Fibroblast of skin of left quadriceps (primary cell): ENCODE measurements at regions not wholly inside any gene's neighbourhood (a gene's known extent, or its start where the extent isn't known, plus 50 kb on each side); places are given as distances from the start of the nearest gene placed in this dataset.
"Not testable (repeated sequence)": the region's sequence is repeated elsewhere in the genome, so short reads cannot be mapped to it uniquely, and the experiment has no call there.

Source experiments
- DNase-seq, 2 experiments: peaks; one replicate each; pipeline ENCODE4 v3.0.0-alpha.2; 2013; ENCODE audit warnings: low read depth in 2 of 2

DNA sequence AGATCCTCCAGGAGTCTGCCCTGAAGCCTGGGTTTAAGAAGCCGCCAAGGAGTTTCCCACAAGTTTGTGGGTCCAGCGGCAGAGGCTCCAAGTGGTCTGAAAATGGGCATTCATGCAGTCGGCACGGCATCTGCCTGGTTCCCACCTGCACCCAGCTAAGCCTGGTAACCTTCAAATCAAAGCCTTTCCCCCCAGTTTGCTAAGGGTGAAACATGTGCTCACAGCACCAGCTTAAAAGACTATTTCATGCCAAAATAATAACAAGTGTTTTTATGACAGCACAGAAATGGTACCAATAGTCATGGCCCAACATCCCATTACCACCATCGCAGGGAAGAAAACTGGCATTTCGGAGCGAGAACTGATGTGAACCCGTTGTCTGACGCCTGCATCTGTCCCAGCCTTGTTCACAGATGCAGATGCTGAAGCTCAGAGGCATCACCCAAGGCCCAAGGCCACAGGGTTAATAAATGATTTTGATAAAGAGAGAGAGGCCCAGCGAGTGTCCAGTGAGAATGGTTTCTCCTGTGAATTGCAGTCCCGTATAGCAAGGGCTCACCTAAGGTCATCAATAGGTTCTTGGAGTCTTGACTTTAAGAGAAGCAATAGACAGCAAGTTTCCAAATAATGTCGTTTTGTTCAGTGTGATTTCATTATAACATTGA is 188.0 kb upstream of the TPM1 start:
- no peak for DNase-seq

DNA sequence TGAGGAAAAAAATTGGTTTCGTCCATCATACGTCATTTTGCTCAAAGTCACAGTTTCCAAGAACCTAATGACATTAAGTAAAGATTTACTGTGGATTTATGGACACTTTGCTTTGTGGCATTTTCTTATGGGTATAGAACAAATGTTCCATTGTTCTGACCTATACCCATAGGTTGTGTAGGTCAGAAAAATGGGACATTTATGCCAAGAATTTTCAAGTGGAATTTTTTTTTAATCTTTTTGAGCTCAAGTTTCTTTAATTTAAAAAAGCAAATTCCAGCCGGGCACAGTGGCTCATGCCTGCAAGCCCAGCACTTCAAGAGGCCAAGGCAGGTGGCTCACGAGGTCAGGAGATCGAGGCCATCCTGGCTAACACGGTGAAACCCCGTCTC is 187.5 kb upstream of the TPM1 start:
- no peak for DNase-seq

DNA sequence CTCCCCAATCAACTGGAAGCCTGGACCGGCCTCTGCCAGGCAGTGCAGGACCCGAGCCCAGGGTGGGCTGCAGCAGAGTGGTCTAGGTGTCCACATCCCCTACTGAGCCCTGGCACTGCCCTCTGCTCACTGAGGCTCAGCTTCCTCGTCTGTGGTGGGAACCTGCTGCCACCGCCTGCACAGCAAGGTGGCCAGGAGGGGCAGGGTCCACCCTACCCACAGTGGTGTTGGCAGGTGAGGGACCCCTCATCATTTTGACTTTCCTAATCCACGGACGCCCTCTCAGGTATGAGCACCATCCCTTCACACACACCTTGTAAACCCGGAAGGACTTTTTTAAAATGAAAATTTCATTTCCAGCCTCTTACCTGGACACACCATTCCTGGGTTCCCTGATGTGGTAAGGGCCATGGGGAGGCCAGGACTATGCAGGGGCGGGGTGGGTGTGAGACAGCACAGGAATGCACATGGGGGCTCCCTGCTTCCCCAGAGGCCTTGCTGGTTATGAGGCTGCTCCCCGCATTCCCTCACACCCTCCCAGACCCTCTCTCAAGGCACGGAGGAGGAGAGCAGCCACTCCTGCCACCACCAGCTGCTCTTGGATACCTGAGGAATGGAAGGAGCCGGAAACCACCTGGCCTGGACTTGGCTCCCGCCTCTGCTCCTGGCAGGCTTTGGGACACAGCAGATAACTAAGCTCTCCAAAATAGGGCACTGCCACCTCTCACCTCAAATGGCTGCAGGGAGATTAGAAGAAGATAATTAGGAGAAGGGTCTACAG is 185.9 kb upstream of the TPM1 start:
- DNase-seq = no peak

DNA sequence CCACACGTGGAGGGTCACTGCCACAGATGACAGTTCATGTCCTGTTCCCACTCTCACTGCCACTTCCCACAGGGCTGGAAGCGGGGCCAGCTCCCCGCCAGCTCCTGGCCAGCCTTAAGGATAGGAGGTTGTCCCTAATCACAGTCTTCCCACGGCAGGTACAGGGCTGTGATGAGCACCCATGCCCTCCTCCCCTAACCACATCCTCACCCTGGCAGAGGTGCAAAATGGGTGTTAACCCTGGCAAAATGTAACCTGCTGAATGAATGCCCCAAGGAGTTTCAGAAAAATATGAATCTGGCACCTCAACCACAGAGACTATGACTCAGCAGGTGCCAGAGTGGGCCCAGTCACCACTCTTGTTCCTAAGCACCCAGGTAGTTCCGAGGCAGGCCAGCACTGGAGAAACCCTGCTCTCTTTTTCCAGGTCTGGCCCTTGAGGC is 185.1 kb upstream of the TPM1 start:
- no peak for DNase-seq

DNA sequence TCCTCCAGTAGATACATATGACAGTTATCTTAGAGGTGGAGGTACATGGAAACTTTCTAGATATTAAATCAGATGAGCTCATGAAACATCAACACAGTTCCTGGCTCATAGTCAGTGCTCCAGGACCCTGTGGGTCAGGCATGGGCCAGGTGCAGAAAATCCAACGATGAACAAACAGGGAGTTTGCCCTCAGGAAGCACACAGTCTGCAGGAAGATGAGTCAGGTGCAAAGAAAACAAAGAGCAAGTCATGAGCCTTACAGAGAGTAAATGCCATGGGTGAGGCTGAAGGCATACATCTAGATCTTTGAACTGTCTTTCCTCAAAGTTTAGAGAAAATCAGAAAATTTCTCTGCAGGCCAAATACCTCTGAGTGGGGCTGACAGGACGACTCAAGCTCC is 184.2 kb upstream of the TPM1 start:
- no peak for DNase-seq

DNA sequence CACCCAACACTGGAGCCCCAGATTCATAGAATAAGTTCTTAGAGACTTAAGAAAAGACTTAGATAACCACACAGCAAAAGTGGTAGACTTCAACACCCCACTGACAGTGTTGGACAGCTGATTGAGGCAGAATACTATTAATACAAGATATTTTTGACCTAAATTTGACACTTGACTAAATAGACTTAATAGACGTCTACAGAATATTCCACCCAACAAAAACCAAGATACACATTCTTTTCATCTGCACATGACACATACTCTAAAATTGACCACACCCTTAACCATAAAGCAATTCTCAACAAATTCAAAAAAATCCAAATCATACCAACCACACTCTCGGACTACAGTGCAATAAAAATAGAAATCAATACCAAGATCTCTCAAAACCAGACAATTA is 179.8 kb upstream of the TPM1 start:
- DNase-seq = no peak

DNA sequence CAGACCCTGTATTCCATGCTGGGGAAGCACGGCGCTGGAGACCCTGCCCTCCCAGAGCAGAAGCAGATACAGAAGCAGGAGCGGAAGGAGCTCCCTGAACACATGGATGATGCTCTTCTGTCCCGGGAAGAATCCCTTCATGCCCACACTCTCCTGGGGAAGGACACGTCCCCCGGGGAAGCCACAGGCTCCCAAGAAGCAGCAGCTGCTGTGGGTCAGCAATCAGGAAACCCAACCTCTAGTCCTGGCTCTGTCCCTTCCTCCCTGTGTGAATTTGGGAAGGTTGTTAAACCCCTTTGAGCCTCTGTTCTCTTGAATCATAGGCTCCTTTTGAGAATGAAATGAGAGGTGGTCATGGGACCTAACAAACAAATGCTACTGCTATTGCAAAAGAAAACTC is 176.2 kb upstream of the TPM1 start:
- DNase-seq = no peak

DNA sequence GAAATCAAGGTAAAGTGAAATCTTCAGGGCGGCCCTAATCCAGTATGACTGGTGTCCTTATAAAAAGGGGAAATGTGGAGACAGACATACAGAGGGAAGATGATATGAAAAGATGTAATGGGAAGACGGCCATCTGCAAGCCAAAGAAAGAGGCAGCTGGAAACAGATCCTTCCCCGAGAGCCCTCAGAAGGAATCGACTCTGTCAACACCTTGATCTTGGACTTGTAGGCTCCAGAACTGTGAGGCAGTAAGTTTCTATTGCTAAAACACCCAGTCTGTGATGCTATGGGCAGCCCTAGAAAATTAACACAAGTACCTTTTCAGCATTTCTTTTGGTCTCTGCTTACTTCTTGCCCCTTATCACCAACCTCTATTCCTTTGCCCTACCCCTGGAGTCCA is 174.7 kb upstream of the TPM1 start:
- no peak for DNase-seq

DNA sequence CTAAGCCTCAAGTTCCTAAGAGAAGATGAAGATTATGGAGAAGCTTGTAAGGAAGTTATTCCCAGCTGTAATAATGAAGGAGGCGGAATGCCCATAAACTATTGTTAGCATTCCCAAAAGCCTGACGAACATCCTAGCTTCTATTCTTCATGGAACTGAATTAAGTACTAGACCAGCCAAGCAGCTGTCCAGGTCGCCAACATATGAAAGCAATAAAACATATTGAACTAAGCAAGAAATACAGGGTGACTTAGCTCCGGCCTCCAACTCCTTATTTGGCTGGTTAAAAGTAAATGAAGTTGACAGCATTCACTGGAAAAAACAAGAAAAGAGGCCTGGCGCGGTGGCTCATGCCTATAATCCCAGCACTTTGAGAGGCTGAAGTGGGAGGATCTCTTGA is 174.0 kb upstream of the TPM1 start:
- DNase-seq = peak; percentile 74 to 76

DNA sequence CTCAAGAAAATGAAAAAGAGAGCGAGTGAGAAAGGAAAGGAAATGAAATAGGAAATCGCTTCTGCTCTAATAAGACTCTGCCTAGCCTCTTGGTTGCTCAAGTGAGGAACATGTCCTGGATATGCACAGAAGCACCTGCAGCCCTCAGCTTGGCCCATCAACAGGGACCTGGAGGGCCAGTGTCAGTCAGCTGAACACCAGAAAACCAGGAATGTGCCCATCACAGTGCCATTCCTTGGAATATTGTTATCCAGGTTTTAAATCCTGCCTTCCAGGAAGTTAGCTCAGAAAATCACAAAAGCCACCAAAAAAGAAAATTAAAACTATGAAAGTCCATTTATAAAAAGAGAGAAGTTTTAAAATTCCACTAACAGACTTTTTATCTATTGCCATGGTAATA is 173.4 kb upstream of the TPM1 start:
- DNase-seq = no peak

DNA sequence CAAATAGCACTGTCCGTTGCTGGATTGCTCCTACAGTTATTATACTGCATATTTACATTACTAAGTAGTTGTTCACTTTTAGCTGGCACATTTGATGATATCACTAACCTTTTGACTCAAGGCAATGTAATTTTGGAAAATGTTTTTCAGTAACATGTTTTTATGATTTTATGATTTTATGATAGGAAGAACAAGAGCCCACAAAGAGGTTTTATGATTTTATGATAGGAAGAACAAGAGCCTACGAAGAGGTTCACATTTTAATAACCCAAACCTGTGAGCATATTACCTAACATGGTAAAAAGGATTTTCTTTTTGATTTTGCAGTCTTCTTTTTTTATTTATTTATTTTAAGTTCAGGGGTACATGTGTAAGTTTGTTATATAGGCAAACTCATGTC is 172.3 kb upstream of the TPM1 start:
- DNase-seq = no peak

DNA sequence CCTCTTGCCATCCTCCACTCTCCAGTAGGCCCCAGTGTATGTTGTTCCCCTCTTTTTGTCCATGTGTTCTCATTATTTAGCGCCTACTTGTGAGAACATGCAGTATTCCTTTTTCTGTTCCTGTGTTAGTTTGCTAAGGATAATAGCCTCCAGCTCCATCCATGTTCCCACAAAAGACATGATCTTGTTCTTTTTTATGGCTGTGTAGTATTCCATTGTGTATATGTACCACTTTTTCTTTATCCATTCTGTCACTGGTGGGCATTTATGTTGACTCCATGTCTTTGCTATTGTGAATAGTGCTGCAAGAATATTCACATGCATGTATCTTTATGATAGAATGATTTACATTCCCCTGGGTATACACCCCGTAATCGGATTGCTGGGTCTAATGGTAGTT is 171.8 kb upstream of the TPM1 start:
- not testable (repeated sequence) for DNase-seq

DNA sequence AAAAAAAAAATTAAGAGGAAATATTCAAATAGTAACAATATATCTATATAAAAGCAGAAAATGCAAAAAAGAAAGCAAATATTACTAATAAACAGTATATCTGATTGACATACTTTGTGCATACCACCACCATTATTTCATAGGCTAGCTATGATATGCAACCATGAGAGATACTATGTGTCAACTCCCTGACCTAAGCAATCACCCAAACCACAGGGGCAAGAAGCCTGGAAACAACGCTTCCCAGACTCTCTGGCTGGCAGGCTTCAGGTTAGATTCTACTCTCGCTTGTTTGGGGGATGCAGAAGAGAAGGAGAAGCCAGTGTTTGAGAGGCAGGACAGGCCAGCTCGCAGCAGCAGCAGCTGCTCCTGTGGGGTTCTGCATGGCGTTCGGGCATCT is 169.3 kb upstream of the TPM1 start:
- no peak for DNase-seq

DNA sequence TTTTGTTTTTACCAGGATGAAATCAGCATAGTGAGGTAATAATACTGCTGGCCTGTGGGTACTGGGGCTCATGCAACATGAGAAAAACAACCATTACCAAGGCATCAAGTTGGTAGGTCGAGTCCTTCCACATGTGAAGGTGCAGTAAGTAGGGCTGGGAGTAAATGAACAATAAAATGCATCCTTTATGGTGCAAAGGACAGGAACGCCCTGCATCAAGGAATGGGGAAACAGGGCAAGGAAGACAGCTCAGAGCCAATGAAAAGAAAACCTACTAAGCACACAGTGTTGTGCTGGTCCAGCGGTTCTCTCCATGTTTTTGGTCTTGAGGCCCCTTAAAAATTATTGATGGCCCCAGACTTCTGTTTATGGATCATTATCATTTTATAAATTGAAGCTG is 168.5 kb upstream of the TPM1 start:
- no peak for DNase-seq

DNA sequence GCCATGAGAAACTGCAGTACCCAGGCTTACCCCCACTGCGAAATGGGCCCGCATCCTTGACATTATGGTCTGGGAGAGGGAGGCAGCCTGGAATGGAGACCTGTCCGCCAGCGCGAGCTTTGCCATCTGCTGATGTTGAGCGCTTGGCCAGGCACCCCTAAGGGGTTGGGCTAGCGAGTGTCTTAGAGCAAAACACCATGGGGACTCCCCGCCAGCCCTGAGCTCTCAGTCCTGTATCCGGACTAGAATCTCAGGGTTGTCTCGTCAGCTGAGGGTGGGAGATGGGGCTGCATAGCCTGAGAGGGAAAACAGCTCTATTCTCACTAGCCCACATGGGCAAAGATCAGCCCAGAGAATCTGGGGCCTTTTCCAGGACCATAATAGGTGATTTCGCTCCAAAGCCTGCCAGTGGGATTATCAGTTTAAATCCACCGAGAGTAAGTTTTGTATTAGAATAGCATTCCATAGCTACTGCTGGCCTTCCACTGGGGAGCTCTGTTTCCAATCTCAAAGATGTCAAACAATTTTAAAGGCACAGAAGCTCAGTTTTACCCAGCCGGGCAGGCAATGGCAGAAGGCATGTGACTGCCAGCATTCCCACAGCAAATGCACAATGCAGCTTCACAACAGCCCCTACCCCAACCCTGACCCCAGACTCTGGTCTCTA is 167.5 kb upstream of the TPM1 start:
- DNase-seq = no peak

DNA sequence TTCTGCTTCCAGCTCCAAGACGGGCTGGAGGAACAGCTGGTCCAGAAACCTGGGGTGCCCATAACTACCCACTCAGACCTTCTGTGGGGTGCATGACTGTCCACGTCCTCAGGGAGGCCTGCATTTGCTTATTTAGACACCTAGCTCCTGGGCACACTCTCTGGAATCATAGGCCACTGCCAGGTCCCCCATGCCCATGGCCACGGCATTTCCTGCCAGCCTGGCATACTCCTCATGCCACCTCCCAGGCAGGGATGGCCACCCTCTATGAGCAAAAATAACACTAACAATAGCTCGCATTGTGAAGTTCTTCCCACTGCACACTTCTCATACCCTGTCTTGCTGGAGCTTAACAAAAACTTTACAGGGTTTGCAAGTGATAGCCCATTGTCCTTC is 166.9 kb upstream of the TPM1 start:
- no peak for DNase-seq

DNA sequence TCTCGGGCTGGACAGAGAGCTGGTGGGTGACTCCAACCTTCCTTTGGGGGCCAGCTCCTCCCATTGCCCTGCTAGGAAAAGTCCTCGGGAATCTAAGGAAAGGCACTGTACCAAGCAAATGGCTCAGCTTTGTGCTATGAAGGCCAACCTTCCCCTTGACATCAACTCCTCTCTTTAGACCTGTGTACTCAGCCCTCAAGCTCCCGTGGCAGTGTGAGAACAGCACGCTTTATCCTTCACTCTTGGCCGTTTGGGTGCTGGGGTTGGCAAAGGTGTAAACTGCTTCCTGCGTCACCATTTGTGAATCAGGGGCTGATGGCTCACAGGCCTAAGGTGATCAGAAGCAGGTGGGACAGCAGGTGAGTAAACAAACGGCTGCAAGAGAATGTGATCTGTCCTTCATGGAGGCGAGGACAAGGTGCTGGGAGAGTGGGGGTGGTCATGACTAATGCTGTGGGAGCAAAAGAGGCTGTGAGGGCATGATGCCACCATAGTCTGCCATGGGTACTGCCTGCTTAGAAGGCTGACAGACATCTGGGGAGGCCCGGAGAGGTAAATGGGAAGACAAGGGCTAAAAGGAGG is 165.2 kb upstream of the TPM1 start:
- no peak for DNase-seq

DNA sequence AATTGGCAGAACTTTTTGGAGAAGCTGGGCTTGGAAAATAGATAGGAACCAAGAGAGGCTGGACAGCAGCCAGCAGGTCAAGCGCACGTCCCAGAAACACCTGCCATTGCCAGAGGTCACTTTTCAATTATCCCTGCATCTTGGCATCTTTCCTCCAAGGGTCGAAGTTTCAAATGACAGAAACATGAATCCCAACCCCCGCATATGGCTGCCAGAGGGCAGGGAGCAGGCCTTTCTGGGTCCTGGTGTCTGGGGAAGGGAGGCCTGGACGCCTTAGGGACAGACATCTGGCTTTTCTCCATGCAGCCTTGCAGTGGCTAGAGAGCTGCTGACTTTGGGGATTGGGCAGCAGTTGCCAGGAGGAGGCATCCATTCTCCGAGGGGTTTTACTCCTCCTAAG is 164.5 kb upstream of the TPM1 start:
- DNase-seq = no peak

DNA sequence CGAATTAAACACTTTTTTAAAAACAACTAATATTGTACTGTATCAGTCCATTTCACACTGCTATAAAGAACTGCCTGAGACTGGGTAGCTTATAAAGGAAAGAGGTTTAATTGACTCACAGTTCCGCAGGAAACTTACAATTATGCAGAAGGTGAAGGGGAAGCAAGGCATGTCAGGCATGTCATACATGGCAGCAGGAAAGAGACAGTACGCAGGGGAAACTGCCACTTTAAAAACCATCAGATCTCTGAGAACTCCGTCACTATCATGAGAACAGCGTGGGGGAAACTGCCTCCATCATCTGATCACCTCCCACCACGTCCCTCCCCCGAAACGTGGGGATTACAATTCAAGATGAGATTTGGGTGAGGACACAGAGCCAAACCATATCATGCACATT is 162.8 kb upstream of the TPM1 start:
- DNase-seq = no peak

DNA sequence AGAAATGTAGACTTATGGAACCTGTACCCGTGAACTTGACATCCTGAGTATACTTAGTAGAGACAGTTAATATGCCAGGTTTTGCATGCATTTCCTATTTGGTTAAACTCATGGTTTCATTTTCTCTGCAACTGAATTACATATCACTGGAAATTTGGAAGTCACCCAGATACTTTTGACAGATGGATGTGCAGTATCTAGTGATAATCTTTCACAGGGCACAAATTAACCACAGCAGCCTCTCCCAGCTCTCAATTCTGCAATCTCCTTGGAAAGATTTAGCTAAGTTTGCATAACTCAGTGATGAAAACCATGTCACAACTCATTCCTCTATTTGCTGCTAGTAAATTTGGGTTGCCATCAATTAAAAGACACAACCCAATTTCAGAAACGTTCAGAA is 162.3 kb upstream of the TPM1 start:
- DNase-seq = peak; percentile 83 to 84

DNA sequence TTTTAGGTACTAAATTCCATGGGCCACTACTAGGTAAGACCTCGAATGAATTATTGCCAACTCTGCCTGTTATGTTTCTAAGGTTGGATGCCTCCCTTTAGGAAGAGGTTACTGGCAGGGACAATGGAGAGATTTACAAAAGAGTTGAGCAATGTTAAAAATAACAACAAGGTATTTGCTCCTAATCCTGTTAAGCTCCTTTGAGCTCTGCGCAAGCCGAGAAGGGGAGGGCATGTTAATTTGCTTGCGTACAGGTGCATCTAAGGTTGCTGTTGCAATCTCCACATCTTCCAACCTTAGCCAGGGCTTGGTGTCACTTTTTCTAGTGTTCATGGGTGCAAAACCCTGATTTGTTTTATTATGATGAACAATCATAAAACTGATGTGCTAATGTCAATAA is 161.5 kb upstream of the TPM1 start:
- no peak for DNase-seq

DNA sequence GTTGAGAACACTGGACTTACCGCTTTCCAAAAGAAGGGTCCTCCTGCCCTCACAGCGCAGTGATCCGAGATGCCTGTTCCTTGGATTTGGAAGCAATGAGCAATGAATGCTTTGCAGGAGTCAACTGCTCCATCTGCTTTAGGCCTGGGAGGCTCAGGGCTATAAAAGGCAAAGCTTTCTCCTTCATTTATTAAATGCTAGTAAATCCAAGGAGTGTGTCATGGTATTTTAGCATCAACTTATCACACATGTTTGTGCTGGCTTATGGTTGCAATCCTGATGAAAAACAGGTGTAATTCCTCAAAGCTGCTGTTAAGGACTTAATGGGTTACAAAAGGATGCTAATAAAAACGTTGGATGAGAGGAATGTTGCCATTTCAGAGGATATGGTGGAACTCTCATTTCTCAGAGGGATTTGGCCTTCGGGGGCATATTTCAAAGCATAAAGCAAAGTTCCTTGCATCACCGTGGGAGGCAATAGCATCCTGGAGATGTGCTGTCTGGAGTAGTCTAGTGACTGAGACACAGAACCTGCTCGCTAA is 158.5 kb upstream of the TPM1 start:
- peak; percentile 98 to 99 for DNase-seq
